SH-SY5Y (cell line): ENCODE measurements at regions not wholly inside any gene's neighbourhood (a gene's known extent, or its start where the extent isn't known, plus 50 kb on each side); places are given as distances from the start of the nearest gene placed in this dataset.

Source experiments
- GATA2 ChIP-seq: IDR thresholded peaks from 2 replicates; pipeline ENCODE4 v1.6.1; 2011; ENCODE audit warnings: mild to moderate bottlenecking, low read depth, low read length
- GATA3 ChIP-seq: IDR thresholded peaks from 2 replicates; pipeline ENCODE4 v1.6.1; 2011; ENCODE audit warnings: low read depth, mild to moderate bottlenecking, low read length, moderate library complexity

- TF ChIP-seq GATA2 (no peak), GATA3 (no peak)
Measured at GRCh38 chr18:22337833-22338232, 79.9 kb downstream of the CTAGE1 start.
